GM21786 (cell line): ENCODE measurements at regions not wholly inside any gene's neighbourhood (a gene's known extent, or its start where the extent isn't known, plus 50 kb on each side); places are given as distances from the start of the nearest gene placed in this dataset.

ENCODE experiments used
- ATAC-seq: cut with Tn5 transposase; IDR thresholded peaks from one replicate; pipeline ENCODE4 v1.9.1; 2021; ENCODE audit not compliant: unreplicated experiment

DNA sequence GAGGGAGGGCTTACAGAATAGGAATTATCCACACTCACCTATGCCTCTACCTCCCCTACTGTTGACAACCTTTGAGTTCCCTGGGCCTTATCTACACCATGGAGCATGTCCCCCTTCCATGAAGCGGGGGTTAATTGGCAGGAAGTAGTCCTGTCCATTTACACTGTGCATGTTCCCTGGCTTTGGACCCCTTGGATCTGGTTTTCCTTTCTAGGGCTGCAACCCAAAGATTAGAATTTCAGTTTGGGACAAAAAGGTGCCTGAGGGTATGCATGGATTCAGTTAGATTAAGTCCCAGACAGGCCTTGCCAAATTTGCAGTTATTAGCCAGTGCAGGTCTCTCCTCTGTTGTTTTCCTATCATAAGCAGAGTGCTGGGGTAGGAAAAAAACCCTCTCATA lies 180.3 kb downstream of the CMPK2 start:
- no peak for ATAC-seq

DNA sequence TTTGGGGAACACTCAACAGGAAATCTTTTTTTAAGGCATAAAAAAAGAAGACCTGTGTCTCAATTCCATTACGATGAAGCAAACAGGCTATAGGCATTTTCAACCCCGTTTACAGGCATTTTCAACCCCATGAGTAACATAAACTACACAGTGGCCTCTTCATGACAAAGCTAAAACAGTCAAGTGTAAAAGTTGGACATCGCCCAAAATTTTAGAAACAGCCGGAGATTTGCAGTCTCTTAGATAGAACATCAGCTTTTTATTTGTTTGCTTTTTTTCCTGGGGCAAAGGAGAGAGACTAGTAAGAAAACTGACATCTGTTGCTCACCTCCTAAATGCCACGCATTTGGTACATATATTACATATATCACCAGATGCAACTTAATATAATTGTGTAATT lies 173.7 kb downstream of the CMPK2 start:
- no peak for ATAC-seq

DNA sequence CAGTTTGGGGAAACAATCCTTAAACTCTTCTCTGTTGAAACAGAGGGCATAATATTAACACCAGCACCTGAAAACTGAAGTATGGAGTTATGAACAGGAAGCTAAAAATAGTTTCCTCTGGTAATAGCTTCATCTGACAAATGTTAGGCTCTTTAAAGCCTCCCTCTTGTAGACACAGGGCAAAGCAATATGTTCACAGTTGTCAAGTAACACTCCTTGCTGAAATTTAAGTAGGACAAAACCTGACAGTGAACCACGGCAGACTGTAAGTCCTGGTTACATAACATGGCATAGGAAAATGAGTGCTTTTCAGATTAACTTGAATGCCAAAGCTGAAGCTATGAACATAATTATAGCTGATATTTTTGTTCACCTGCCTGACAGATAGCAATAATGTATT lies 172.9 kb downstream of the CMPK2 start:
- no peak for ATAC-seq

GRCh38 chr2:6694555-6694954 lies 171.2 kb downstream of the CMPK2 start:
- no peak for ATAC-seq

GRCh38 chr2:6700335-6700734 lies 165.4 kb downstream of the CMPK2 start:
- ATAC-seq = no peak

GRCh38 chr2:6704077-6704476 lies 161.6 kb downstream of the CMPK2 start:
- ATAC-seq = no peak

DNA sequence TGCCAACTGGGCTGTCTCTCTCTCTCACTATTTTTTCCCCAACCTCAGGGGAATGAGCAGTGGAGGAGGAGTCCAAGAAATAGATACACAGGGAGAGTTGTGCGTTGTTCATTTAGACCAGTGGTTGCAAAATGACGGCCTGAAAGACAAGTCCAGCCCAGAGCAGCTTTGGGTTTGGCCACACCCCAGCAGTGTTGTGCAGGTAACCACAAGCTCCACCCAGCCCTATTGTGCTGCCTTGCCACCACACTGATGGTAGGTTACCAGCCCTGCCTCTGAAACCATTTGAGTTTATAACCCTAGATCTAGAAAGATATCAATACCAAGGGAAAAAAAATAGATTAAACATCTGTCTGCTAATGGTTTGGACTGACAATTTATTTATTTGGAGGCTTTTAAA lies 144.3 kb downstream of the CMPK2 start:
- no peak for ATAC-seq

GRCh38 chr2:6722574-6722973 lies 143.1 kb downstream of the CMPK2 start:
- no peak for ATAC-seq

DNA sequence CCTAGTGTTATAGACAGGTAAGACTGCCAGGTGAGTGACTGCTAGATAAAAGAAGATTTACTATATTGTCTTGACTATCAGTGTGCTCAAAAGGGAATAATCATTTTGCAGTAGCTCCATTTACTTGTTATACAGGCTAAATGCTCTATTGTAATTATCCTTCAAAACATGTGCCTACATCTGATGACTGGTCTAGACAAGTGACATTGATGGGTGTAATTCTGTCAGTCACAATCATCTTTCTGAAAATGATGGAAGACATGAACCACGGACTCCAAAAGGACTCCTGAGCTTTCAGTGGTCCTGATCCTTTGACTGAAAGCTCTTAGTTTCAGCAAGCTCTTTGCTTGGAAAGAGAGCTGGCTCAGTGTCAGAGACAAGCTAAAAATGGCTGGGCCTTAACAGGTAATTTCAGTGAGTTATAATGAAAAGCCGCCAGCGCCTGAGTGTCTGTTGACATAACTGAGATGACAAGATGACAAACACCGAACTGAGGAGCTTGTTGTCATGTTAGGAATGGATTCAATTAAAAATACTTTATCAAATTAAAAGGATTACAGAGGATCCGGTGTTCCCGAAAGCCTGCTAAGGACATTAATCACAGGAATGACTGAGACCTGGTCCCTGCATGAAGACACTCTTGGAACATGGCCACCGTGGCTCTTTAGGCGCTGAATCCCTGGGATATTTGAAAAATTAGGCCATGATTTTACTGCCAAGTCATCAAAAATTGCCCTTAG lies 141.7 kb downstream of the CMPK2 start:
- no peak for ATAC-seq

GRCh38 chr2:6724605-6725140 lies 141.0 kb downstream of the CMPK2 start:
- ATAC-seq = no peak

GRCh38 chr2:6728156-6728555 lies 137.6 kb downstream of the CMPK2 start:
- no peak for ATAC-seq

DNA sequence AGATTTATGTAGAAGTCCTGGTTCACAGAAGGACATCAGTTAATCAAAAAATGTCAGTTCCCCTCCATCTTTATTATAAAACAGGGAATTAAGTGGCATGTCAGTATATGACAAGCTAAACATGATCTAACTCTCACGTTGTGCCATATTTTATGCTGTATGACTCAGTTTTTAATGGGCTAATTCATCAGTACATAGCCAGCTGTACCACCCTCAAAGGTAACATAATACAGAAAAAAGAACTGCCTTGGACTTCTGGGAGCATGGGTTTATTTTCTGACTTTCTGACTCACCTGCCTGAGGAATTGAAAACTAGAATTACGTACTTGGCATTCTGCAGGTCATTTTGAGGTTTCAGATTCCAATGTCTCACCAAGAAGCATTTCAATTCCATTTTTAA lies 135.7 kb downstream of the CMPK2 start:
- ATAC-seq = no peak

DNA sequence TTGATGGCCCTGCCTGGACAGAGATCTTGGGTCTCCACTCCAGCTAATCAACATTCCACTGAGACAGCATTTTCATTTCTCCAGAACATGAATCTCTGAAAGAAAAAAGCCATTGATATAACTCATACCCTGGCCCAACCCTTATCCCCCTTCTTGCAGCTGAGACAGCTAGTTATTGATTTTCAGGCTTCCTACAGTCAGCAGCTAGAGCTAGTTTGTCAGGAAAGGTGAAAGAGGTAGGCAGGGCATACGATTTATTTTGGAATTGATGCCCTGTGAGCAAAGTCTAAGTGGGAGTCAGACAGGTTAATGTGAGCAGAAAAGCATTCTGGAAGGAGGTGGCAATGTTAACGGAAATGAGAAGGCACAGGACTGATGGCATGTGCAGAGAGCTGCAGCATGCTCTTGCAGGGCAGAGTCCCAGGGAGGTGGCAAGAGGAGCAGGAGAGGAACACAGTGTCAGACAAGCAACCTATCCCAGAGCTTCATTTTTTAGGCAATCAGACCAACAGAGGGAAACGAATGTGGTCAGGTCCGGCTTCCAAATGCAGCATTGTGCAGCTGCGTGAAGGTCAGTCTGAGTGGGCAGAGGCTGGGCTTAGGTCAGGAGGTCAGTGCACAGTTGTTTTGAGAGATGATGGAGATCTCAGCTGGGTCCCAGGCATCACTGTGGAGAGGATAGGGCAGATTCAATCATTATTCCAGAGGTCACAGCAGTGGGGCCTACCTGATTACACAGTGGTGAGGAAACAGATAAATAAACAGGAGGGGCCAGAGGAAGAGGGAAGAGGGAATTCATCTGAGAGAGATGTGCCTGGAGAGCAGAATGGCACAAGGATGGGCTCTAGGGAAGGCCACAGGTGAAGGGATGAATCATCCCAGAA lies 134.8 kb downstream of the CMPK2 start:
- ATAC-seq = no peak

GRCh38 chr2:6739547-6739946 lies 126.2 kb downstream of the CMPK2 start:
- ATAC-seq = no peak

- ATAC-seq = no peak
These were observed 124.5 kb downstream of the CMPK2 start for GRCh38 chr2:6741229-6741628.

GRCh38 chr2:6744038-6744437 lies 121.7 kb downstream of the CMPK2 start:
- ATAC-seq = no peak

DNA sequence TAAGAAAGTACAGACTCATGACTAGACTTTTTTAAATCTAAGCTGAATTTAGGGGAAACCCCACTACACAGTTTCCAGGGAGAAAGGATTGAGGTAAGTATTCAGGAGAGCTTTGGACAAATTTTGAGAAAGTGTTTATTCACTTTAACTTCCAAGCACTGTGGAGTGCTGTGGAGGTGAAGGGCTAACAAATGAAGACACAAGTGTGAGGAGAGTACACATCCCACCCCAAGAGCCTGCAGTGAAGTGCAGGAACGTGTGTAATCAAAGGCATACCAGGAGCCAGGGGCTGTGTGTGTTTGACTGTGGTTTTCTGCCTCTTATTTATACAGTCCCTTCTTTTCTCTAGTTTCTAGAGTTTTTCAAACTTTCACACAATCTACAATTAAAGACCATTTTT lies 118.3 kb downstream of the CMPK2 start:
- ATAC-seq = no peak

GRCh38 chr2:6748406-6749067 lies 117.2 kb downstream of the CMPK2 start:
- ATAC-seq = no peak

- no peak for ATAC-seq
These were observed 115.7 kb downstream of the CMPK2 start for GRCh38 chr2:6749962-6750361.

DNA sequence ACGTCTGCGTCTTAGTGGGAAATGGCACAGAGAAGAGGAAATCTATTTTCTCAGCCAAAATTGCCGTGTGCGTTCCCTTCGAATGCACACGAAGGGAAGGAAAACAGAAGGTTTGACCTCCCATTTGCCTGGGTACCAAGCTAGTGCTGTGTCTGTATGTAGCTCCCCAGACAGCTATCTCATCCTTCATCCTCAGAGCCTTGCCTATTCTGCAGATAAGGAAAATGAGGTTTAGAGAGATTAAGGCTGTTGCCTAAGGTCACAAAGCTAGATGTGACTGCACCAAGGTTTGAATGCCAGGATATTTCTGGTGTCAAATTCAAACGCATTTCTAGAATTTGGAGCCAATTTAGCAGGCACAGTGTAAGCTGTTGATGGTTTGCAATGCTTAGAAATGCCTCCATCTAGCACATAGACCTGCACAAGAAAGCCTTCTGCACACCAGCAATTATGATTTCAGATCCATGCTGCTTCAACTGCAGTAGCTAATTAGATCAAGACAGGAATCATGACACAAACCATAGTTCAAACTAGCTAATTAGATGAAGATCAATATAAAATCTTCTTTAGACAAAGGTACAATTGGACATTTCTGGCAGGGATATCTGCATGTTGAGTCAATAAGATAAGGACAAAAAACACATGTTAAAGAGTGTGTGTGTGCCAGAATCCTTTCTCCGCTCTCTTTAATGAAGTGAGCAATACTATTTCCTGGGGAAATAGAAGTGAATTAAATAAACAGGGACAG lies 115.1 kb downstream of the CMPK2 start:
- no peak for ATAC-seq

DNA sequence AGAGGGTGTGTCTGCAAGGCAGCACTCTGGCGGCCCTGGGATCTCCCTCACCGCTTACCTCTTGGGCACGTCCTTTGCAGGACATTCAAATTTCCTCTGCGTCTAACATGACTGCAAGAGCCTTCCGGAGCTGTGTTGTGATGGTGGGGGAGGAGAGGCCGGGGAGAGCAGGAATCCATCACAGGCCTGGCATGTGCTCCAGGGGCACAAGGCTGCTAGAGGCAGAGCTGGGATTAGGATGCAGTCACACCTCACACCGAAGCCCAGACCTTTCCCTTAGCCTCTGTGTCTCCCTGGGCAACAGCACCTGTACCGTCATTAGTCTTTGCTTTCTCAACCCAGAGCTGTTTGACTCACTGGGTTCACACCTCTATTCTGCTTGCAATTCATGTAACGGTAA lies 111.3 kb downstream of the CMPK2 start:
- ATAC-seq = no peak
